T-cell (primary cell): ENCODE measurements at regions not wholly inside any gene's neighbourhood (a gene's known extent, or its start where the extent isn't known, plus 50 kb on each side); places are given as distances from the start of the nearest gene placed in this dataset.
"Not testable (repeated sequence)": the region's sequence is repeated elsewhere in the genome, so short reads cannot be mapped to it uniquely, and the experiment has no call there.

Experiments
- ATAC-seq, 4 experiments: fragments of 200-7000 bp in 3 of 4; fragments of 150-1000 bp in 1 of 4; cut with Tn5 transposase; replicated peaks in 1 of 4; 1 replicate in 3 of 4; 2 replicates in 1 of 4; pipeline ENCODE4 v1.10.0; 2021; ENCODE audit warnings: moderate library complexity in 3 of 4, mild to moderate bottlenecking in 2 of 4, moderate number of reproducible peaks in 1 of 4
- CTCF ChIA-PET, 2 donors: fragments of 300-600 bp; sonication (Branson Sonifier 250); formaldehyde crosslinking; loops; one replicate each; lab custom pipeline; 2022; ENCODE audit warnings: antibody characterized with exemption in 2 of 2; lab: Charles Lee
- POLR2A ChIA-PET, 2 donors: fragments of 300-600 bp; sonication (Branson Sonifier 250); formaldehyde crosslinking; loops; one replicate each; lab custom pipeline; 2022; ENCODE audit warnings: antibody characterized with exemption in 2 of 2; lab: Charles Lee
- DNase-seq, 35 experiments: peaks; one replicate each; pipeline versions ENCODE4 v3.0.0 to v3.0.0-alpha.2; 2013 to 2023
- H3K27ac ChIP-seq: one replicate; pipeline ENCODE4 v1.5.1; 2013; ENCODE audit warnings: low read length
- H3K27me3 ChIP-seq, 2 experiments: replicated peaks in 1 of 2; 1 replicate in 1 of 2; 2 replicates in 1 of 2; pipeline versions ENCODE4 v1.6.1 to v1.7.0; 2013; ENCODE audit warnings: low read length in 1 of 2, mixed read lengths in 1 of 2; ENCODE audit not compliant: control insufficient read depth in 2 of 2, insufficient read depth in 2 of 2; ENCODE audit errors: extremely low read depth in 1 of 2
- H3K36me3 ChIP-seq, 2 donors: 1 replicate in 1 of 2; 2 replicates in 1 of 2; pipeline versions ENCODE4 v1.6.1 to v1.7.0; 2013; ENCODE audit warnings: low read length in 1 of 2; ENCODE audit not compliant: control insufficient read depth in 2 of 2, insufficient read depth in 1 of 2; ENCODE audit errors: extremely low read depth in 1 of 2
- H3K4me1 ChIP-seq, 2 experiments: 1 replicate in 1 of 2; 2 replicates in 1 of 2; pipeline versions ENCODE4 v1.6.1 to v1.7.0; 2013; ENCODE audit warnings: low read length in 2 of 2, mixed read lengths in 1 of 2; ENCODE audit not compliant: insufficient read depth in 2 of 2, control insufficient read depth in 1 of 2; ENCODE audit errors: extremely low read depth in 1 of 2
- H3K4me3 ChIP-seq, 2 donors: 1 replicate in 1 of 2; 2 replicates in 1 of 2; pipeline versions ENCODE4 v1.5.1 to v1.7.0; 2013; ENCODE audit warnings: mild to moderate bottlenecking in 2 of 2, low read length in 1 of 2, moderate library complexity in 1 of 2; ENCODE audit not compliant: control insufficient read depth in 1 of 2; ENCODE audit errors: extremely low read depth in 1 of 2
- H3K9me3 ChIP-seq: 2 replicates; pipeline ENCODE4 v1.7.0; 2013
- H3K27ac Mint-ChIP-seq, 2 donors: one replicate each; pipeline ENCODE4 v1.8.0; 2020 to 2021; ENCODE audit warnings: mild to moderate bottlenecking in 2 of 2, mixed read lengths in 2 of 2
- H3K27me3 Mint-ChIP-seq, 2 donors: one replicate each; pipeline ENCODE4 v1.8.0; 2021 to 2022; ENCODE audit warnings: mixed read lengths in 2 of 2
- H3K36me3 Mint-ChIP-seq: one replicate; pipeline ENCODE4 v1.8.0; 2021; ENCODE audit warnings: mixed read lengths
- H3K4me1 Mint-ChIP-seq, 3 donors: one replicate each; pipeline ENCODE4 v1.8.0; 2020 to 2022; ENCODE audit warnings: mixed read lengths in 3 of 3, mild to moderate bottlenecking in 1 of 3
- H3K4me3 Mint-ChIP-seq, 3 donors: one replicate each; pipeline ENCODE4 v1.8.0; 2020 to 2022; ENCODE audit warnings: mild to moderate bottlenecking in 3 of 3, mixed read lengths in 3 of 3, moderate library complexity in 3 of 3
- H3K9me3 Mint-ChIP-seq, 3 donors: one replicate each; pipeline ENCODE4 v1.8.0; 2020 to 2022; ENCODE audit warnings: mixed read lengths in 3 of 3
- WGBS: methylation state at CpG from one replicate; pipeline ENCODE4 v1.1.5; 2013; ENCODE audit warnings: missing lambda C conversion rate; ENCODE audit not compliant: insufficient coverage; 5-methylcytosine and 5-hydroxymethylcytosine counted together

- not testable (repeated sequence) for H3K36me3 Mint-ChIP-seq
- H3K9me3 Mint-ChIP-seq = peaks cover 18 to 38% (median 27%) of the 10 kb centered on the region in 3 donors
Measured at GRCh38 chr20:29087887-29088286, 2169.6 kb upstream of the DEFB115 start.

GRCh38 chr20:29088472-29088871 lies 2169.0 kb upstream of the DEFB115 start:
- peaks cover 18 to 43% (median 27%) of the 10 kb centered on the region in 3 donors for H3K9me3 Mint-ChIP-seq
- H3K27ac ChIP-seq, H3K4me3 Mint-ChIP-seq, POLR2A ChIA-PET, H3K4me3 ChIP-seq, H3K27ac Mint-ChIP-seq, H3K27me3 ChIP-seq, H3K36me3 ChIP-seq, H3K9me3 ChIP-seq, H3K27me3 Mint-ChIP-seq, H3K4me1 Mint-ChIP-seq, H3K36me3 Mint-ChIP-seq, ATAC-seq, CTCF ChIA-PET, H3K4me1 ChIP-seq, DNase-seq: not testable (repeated sequence)
- 80% methylated on average over 1 of the region's 2 CpGs for WGBS

More at GRCh38 chr20:29087887-29088286, 2169.6 kb upstream of the DEFB115 start:
- H3K27ac Mint-ChIP-seq, H3K27me3 ChIP-seq, H3K36me3 ChIP-seq, POLR2A ChIA-PET, H3K27me3 Mint-ChIP-seq, H3K4me3 ChIP-seq, DNase-seq, H3K4me3 Mint-ChIP-seq, CTCF ChIA-PET, H3K9me3 ChIP-seq, H3K4me1 Mint-ChIP-seq, H3K27ac ChIP-seq, H3K4me1 ChIP-seq, ATAC-seq: not testable (repeated sequence)
- WGBS = no CpG with 5 or more reads among the region's 3 CpGs

- ATAC-seq, H3K27me3 ChIP-seq, H3K27ac ChIP-seq, H3K4me1 ChIP-seq, CTCF ChIA-PET, H3K4me3 ChIP-seq, H3K4me3 Mint-ChIP-seq, H3K9me3 ChIP-seq, POLR2A ChIA-PET, DNase-seq, H3K27me3 Mint-ChIP-seq, H3K27ac Mint-ChIP-seq, H3K36me3 ChIP-seq, H3K36me3 Mint-ChIP-seq, H3K4me1 Mint-ChIP-seq: not testable (repeated sequence)
- H3K9me3 Mint-ChIP-seq = peaks cover 18 to 38% (median 27%) of the 10 kb centered on the region in 3 donors
- WGBS = no CpG with 5 or more reads among the region's 3 CpGs
Measured at GRCh38 chr20:29089409-29089808, 2168.1 kb upstream of the DEFB115 start.

- H3K4me1 ChIP-seq, H3K4me1 Mint-ChIP-seq, H3K4me3 Mint-ChIP-seq, DNase-seq, H3K27me3 ChIP-seq, H3K27ac ChIP-seq, H3K27ac Mint-ChIP-seq, H3K36me3 ChIP-seq, POLR2A ChIA-PET, H3K4me3 ChIP-seq, CTCF ChIA-PET, H3K27me3 Mint-ChIP-seq, H3K9me3 ChIP-seq, H3K36me3 Mint-ChIP-seq, ATAC-seq: not testable (repeated sequence)
- H3K9me3 Mint-ChIP-seq = peaks cover 11 to 26% (median 12%) of the 10 kb centered on the region in 3 donors
Measured at GRCh38 chr20:29093958-29094357, 2163.5 kb upstream of the DEFB115 start.

- H3K4me1 Mint-ChIP-seq, H3K4me3 ChIP-seq, H3K4me1 ChIP-seq, H3K9me3 ChIP-seq, POLR2A ChIA-PET, H3K27me3 ChIP-seq, H3K36me3 Mint-ChIP-seq, H3K27ac ChIP-seq, CTCF ChIA-PET, H3K36me3 ChIP-seq, H3K27me3 Mint-ChIP-seq, H3K27ac Mint-ChIP-seq, H3K4me3 Mint-ChIP-seq, ATAC-seq, DNase-seq: not testable (repeated sequence)
- no CpG with 5 or more reads among the region's 1 CpG for WGBS
- H3K9me3 Mint-ChIP-seq = peaks cover 3 to 12% (median 6%) of the 10 kb centered on the region in 3 donors
Measured at GRCh38 chr20:29096695-29097094, 2160.8 kb upstream of the DEFB115 start.

- H3K36me3 ChIP-seq, H3K4me3 Mint-ChIP-seq, H3K36me3 Mint-ChIP-seq, DNase-seq, POLR2A ChIA-PET, H3K27me3 Mint-ChIP-seq, ATAC-seq, H3K27me3 ChIP-seq, H3K9me3 ChIP-seq, H3K4me1 Mint-ChIP-seq, CTCF ChIA-PET, H3K27ac Mint-ChIP-seq, H3K4me1 ChIP-seq, H3K27ac ChIP-seq, H3K4me3 ChIP-seq: not testable (repeated sequence)
- WGBS = 73% methylated on average over 2 of the region's 6 CpGs
- peaks cover 16 to 41% (median 27%) of the 10 kb centered on the region in 3 donors for H3K9me3 Mint-ChIP-seq
Measured at GRCh38 chr20:29107884-29108283, 2149.6 kb upstream of the DEFB115 start.

GRCh38 chr20:29109386-29109785 lies 2148.1 kb upstream of the DEFB115 start:
- WGBS = no CpG with 5 or more reads among the region's 2 CpGs
- H3K4me3 Mint-ChIP-seq = not testable (repeated sequence)

More at GRCh38 chr20:29109386-29109785, 2148.1 kb upstream of the DEFB115 start:
- DNase-seq, H3K4me3 ChIP-seq, CTCF ChIA-PET, H3K36me3 ChIP-seq, H3K27me3 Mint-ChIP-seq, H3K4me1 Mint-ChIP-seq, H3K36me3 Mint-ChIP-seq, ATAC-seq, H3K4me1 ChIP-seq, H3K27me3 ChIP-seq, H3K27ac ChIP-seq, H3K9me3 ChIP-seq, H3K27ac Mint-ChIP-seq, POLR2A ChIA-PET: not testable (repeated sequence)
- peaks cover 21 to 42% (median 27%) of the 10 kb centered on the region in 3 donors for H3K9me3 Mint-ChIP-seq
